ENCODE measurements at regions not wholly inside any gene's neighbourhood (a gene's known extent, or its start where the extent isn't known, plus 50 kb on each side); places are given as distances from the start of the nearest gene placed in this dataset.

DNA sequence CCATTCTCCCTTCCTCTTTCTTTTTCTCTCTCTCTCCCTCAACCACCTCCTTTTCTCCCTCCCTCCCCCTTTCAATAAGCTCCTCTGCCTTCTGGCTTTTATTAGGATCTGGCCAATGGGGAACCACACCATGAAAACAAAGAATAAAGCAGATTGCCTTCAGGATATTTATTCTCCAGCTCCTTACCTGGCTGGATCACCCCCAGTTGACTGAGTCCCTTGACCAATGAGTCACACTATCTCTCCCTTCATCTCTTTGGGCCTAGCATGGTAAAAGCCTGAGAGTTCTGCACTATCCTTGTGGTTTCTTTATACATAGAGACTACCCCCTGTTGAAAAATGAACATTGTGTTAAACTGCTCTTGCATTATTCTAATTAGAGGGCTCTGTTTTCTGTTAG is 476.8 kb downstream of the EPHA7 start:
- no peak for TF ChIP-seq CTCF (IDR thresholded peaks at IDR 0.05)
- no peak for TF ChIP-seq POLR2A (IDR thresholded peaks at IDR 0.05)
- ATAC-seq (no peak), DNase-seq (no peak)
- Histone ChIP-seq H3K4me3 (no peak overlapping the region), H3K9me3 (no peaks in the 10 kb centered on the region), H3K27ac (no peak overlapping the region), H3K27me3 (no peaks in the 10 kb centered on the region), H3K36me3 (no peaks in the 10 kb centered on the region), H3K4me1 (no peaks in the 10 kb centered on the region)
- intact Hi-C loops (cut with DNase I) = no loop called here

GRCh38 chr6:92934625-92935024 is 484.7 kb downstream of the EPHA7 start:
- no peak for TF ChIP-seq POLR2A (IDR thresholded peaks at IDR 0.05)
- no peak for TF ChIP-seq CTCF (IDR thresholded peaks at IDR 0.05)

DNA sequence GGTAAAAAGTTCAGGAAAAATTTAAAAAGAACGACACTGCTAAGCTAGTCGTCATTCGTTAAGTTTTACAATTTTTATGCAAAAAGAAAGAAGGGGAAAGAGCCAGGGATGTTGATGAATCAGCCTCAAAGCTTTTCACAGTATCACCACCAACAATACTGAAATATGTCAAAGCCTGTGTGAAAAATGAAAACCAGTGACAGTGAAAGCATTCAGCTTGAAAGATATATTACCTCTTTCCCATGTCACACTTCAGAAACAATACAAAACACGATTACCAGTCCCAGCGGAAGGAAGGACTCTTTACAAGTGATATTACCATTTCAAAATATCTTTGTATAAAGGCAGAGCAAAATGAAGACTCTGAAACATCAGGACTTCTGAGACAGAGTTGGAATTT is 489.2 kb downstream of the EPHA7 start:
- no peak for DNase-seq
- H3K27ac ChIP-seq = no peak overlapping the region
- TF ChIP-seq POLR2A (IDR thresholded peaks at IDR 0.05) (no peak), CTCF (IDR thresholded peaks at IDR 0.05) (no peak)
- no peak overlapping the region for H3K4me3 ChIP-seq
- H3K36me3 ChIP-seq = no peaks in the 10 kb centered on the region
- intact Hi-C loops (cut with DNase I) = no loop called here
- 64 to 78% (median 73%) methylated on average over 5 of the region's 5 CpGs for WGBS, 4 donors
- H3K9me3 ChIP-seq = peaks cover 0 to 5% (median 0%) of the 10 kb centered on the region in 12 donors
- ATAC-seq = no peak
- H3K4me1 ChIP-seq = no peaks in the 10 kb centered on the region
- no peaks in the 10 kb centered on the region for H3K27me3 ChIP-seq

More at GRCh38 chr6:92934625-92935024, 484.7 kb downstream of the EPHA7 start:
- Histone ChIP-seq H3K36me3 (no peaks in the 10 kb centered on the region), H3K9me3 (peaks cover 0 to 5% (median 0%) of the 10 kb centered on the region in 12 donors), H3K27ac (no peak overlapping the region), H3K4me1 (no peaks in the 10 kb centered on the region), H3K4me3 (no peak overlapping the region), H3K27me3 (no peaks in the 10 kb centered on the region)
- no peak for ATAC-seq
- 86 to 98% (median 91%) methylated on average over 1 of the region's 1 CpG for WGBS, 4 donors
- intact Hi-C loops (cut with DNase I) = no loop called here
- no peak for DNase-seq

DNA sequence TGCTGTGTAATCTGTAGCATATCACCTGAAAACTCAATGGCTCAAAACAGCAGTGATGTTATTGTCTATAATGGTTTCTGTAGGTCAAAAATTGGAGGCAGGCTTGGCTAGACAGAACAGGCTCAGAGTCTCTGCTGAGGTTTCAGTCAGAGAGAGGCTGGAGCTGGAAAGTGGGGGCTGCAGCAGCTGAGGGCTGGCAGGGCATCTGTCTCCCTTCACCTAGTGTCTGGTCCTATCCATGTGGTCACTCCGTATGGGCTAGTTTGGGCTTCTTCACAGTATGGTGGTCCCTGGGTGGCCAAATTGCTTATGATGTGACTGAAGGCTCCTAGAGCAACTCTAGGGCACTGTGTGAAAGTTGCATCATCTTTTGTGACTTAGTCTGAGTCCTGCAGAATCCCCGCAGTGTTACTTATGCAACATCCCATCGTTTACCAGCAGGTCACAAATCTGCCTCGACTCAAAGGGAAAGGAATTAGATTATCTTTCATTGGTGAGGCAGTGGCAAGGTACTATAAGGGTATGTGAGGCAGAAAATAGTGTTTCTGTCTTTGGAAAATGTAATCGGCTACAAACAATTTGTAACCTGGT is 497.0 kb downstream of the EPHA7 start:
- ATAC-seq (no peak), DNase-seq (no peak)
- H3K9me3 ChIP-seq = no peaks in the 10 kb centered on the region
- H3K4me1 ChIP-seq = no peaks in the 10 kb centered on the region
- no peak overlapping the region for H3K4me3 ChIP-seq
- H3K27me3 ChIP-seq = no peaks in the 10 kb centered on the region
- TF ChIP-seq CTCF (IDR thresholded peaks at IDR 0.05) = no peak
- no peak for TF ChIP-seq POLR2A (IDR thresholded peaks at IDR 0.05)
- H3K36me3 ChIP-seq = no peaks in the 10 kb centered on the region
- 65 to 76% (median 74%) methylated on average over 5 of the region's 5 CpGs for WGBS, 4 donors
- intact Hi-C loops (cut with DNase I) = no loop called here
- H3K27ac ChIP-seq = no peak overlapping the region
